ENCODE measurements at regions not wholly inside any gene's neighbourhood (a gene's known extent, or its start where the extent isn't known, plus 50 kb on each side); places are given as distances from the start of the nearest gene placed in this dataset.
"Not testable (repeated sequence)": the region's sequence is repeated elsewhere in the genome, so short reads cannot be mapped to it uniquely, and the experiment has no call there.

DNA sequence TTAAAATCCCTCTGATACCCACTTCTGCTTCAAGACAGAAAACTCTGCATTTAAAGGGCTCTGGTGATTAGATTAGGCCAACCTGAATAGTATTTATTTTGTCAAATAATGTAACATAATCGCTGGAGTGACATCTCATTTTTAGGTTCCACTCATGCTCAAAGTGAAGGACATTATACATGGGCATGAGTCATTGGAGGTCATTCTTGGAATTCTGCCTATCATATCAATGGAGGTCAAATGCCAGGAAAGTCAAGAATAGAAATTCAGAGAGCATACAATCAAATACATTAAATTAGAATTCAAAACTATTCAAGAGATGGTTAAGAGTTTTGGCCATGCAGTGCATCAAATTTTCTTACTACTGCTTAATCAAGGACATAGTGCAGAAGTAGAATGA, 50.8 kb upstream of the PRSS1 start:
- no peak for DNase-seq (ENCODE audit: low read depth)

DNA sequence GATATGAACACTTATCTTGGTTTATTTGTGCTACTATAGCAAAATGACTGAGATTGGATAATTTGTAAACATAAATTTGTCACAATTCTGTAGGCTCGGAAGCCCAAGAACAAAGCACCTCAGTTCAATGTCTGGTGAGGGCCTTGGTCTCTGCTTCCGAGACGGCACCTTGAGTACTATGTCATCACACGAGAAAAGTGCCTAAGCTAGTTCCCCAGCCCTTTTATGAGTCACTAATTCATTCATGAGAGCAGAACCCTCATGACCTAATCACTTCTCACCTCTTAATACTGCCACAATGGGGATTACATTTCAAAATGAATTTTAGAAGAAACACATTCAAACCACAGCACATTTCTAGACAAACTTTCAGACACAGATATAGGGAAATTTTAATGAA, 52.0 kb upstream of the PRSS1 start:
- peak; percentile 46 for DNase-seq (ENCODE audit: low read depth)

DNA sequence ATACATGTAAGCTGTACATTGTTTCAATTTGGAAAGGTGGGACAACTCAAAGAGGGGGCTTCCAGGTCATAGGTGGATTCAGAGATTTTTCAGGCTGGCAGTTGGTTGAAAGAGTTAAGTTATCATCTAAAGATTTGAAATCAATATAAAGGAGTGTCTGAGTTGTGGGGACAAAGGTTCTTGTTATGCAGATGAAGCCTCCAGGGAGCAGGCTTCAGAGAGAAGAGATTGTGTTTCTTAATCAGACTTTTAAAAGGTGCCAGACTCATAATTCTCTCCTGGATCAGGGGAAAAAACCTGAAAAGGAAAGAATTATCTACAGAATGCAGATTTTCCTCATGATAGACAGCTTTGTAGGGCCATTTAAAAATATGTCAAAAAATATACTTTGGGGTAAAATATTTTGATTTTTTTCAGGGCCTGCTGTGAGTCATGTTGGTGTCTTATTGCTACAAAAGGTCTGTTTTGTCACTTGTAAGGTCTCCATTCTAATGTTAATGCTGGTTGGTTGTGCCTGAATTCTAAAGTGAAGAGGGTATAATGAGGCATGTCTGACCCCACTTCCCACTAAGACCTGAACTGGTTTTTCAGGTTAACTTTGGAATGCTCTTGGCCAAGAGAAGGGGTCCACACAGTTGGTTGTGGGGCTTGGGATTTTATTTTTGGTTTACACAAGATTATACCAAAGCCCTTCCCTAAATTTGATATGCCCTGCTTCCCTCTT, 52.7 kb upstream of the PRSS1 start:
- DNase-seq (ENCODE audit: low read depth): no peak

DNA sequence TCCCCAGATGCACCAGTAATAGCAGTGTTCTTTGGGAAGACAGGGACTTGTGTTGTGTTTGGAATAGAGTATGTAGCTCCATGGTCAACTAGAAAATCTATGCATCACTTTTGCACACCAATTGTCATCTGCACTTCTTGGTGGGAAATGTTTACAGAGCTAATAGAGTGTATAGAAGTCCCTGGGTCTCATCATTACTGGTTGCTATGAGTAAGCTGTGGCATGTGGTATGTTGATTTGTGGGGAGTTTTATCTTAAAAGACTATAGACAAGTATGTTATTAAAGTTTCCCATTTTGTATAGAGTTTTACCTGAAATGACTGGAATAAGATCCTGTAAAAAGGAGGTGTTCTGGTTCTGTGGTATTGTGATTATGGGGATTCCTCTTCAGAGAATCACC, 55.4 kb upstream of the PRSS1 start:
- DNase-seq (ENCODE audit: low read depth): no peak

DNA sequence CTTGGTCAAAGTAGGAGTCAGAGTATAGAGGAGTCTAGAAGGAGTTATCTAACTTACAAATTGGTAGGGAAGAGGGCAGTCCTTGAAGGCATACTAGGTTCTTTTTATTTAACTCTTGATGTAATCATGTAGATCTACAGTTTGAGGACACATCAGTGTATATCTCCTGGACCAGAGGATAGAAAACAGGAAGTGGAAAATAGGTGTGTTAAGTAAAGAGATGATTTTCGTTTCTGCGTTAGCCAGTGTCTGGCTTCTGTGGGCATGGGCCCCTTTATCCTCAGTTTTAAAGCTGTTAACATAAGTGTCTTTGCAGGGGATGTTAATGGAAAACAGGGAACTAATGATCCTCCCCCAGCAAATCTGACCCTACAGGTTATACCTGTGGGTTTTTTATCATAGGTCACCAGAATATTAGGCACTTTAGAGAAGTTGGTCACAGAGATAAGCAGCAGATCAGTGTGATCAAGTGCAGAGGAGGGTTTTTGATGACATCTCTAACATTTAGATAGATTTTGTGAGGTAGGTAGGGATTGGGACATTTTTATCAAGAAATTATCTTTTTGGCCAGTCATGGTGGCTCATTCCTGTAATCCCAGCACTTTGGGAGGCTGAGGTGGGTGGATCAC, 58.6 kb upstream of the PRSS1 start:
- no peak for DNase-seq (ENCODE audit: low read depth)

DNA sequence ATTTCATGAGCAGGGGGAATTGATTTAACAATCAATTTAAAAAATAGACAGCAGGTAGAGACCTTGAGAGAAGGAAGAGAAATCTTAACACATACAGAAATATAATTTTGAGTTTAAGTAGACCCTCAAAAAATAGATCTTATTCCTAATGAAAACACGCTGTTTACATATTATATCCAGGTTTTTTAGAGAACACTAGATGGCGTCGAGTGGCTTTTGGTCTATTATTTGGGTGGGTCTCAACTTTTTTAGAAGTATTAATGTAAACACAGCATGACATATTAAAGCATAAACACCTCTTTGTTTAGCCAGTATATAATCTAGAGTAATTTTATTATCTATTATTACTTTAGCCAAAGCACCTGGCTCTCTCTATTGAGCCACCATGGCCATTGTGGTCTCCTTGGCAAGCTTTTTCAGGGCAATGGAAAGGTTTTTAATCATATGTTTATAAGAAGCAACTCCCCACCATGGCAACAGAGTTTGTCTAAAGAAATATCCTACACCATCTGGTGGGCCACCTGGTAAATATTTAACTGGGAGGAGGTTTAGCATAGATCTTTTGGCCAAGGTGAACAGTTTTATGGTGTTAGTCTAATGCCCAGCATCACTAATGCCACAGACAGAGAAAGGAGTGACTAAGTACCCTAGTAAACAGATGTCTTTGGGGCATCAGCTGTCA, 59.7 kb upstream of the PRSS1 start:
- no peak for DNase-seq (ENCODE audit: low read depth)

DNA sequence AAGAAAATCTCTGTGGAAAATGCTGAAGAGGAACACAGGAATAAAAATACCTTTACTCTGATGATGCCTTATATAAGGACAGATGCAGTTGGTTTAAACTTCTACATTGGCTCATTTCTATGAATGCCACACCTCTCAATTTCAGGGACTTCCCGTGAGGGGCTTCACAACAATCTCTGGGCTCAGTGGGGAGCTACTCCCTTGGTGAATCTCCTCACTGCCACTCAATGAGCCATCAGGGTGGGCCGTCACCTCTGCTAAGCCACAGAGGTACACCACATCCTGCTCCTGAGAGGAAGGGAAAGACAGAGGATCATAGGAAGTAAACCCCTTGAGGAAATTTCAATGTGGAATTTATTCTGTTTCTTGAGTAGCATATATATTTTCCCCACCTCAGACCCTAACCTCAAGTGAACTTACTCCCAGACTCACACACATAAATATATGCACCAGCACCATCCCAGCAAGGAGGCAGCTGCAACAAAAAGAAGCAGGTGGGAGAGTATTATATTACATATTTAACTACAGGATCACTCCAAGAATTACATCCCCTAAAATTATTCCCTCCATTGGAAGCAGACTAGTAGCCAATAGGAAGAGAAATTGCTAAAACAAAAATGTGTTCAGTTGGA, 63.3 kb upstream of the PRSS1 start:
- DNase-seq (ENCODE audit: low read depth): peak; percentile 41

DNA sequence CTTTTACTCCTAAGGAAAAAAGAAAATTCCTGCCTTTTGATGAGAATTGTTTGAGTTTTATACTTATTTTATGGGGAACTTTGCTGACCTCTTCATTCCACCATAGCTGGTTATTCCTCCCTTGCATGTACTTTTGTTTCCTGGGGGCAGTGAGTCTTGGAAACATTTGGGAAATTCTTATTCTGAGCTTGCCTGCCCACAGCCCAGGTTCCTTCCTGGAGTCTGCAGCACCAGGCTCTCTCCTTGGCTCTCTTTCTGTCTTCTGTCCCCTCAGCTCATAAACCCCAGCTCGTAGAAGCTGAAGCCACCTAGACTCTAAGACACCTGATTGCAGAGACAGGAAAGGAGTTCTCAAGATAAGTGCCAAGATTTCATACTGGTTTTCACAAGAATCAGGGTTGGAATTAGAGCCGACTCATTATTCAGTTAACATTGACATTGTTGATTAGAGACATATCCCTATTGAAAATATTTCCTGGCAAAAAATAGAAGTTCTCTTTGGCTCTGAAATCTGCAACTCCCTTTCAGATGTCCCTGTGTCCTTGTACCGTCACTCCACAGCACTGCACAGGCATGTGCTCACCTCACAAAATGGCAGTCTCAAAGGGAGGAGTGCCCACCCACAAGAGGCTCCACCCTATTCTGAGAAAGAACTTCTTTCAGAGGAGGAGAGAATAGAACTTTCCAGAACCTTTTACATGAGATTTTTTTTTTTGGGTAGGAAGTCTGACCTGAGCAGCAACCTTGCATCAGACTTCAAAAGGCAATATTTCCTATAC, 67.8 kb upstream of the PRSS1 start:
- DNase-seq (ENCODE audit: low read depth): no peak

DNA sequence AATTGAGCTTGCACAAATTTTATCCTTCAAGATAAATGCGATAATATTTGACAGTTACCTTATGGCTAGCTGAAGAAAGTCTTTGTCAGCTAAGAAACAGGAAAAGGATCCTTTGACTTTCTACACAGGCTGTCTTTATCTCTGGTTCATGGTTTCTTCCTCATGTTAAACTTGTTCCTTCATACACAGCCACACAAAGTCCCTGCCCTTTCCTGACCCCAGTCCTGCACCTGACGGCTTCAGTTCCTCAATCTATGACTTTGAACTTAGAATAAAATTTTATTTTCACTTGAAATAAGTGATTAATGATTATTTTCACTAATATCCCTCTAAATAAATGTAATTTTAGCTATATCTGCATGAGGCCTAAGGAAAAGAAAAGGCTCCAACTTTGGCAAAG, 77.8 kb upstream of the PRSS1 start:
- DNase-seq (ENCODE audit: low read depth): no peak

DNA sequence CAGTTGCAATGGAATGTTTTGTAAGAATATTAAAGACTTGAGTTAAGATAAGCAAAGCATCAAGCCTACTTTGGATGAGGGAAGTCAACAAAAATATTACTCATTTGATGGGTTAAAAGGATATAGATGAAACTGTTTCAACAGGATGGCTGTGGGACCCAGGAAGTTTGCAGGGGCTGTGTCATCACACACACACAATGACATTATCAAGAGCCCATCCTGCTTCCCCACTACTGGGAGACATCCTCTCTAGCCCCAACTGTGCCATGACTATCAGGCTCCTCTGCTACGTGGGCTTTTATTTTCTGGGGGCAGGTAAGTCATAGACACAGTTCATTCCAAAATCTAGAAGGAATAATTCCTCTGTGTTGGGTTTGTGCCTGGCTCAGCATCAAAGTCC, 78.8 kb upstream of the PRSS1 start:
- DNase-seq (ENCODE audit: low read depth): no peak

DNA sequence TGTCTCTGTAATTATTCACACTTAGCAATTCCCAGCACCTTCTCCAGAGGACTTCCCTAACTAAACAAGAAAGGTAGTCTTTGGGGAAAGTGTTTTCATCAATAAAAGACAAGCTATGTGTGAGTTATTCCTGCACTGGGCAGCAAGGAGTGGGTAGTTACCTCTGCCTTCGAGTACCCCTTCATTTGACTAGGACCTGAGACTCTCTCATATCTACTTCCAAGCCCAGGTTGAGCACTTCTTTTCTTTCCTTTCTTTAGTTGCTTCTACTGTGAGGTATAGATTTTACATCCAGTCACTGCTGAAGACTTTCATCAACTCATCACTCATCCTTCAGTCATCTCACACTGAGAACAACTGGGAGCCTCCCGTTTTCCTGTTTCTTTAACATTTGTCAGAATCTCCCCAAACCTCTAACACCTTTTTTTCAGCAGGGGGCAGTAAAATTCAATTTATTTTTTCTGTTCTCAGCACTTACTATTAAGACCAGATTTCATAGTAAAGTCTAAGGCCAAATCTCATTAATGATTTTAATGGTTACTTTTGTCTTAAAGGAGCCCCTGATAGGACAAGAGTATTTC, 80.1 kb upstream of the PRSS1 start:
- DNase-seq (ENCODE audit: low read depth): peak; percentile 32

DNA sequence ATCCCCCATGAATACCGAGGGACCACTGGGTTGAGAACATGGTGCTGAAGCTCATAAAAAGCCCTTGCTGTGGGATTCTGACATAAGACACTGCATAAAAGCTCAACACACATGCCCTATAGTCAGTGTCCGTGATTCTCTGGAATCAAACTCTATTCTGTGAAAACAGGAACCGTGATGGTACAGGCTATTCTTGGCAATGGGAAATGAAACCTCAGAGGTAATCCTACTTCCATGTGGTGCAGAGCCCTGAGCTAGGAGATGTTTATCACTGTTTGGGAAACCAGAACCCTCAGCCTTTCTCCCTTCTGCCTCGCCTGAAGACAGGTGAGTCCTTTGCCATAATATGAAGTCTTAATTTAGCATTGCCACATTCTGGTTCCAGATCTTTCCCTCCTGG, 80.8 kb upstream of the PRSS1 start:
- no peak for DNase-seq (ENCODE audit: low read depth)

DNA sequence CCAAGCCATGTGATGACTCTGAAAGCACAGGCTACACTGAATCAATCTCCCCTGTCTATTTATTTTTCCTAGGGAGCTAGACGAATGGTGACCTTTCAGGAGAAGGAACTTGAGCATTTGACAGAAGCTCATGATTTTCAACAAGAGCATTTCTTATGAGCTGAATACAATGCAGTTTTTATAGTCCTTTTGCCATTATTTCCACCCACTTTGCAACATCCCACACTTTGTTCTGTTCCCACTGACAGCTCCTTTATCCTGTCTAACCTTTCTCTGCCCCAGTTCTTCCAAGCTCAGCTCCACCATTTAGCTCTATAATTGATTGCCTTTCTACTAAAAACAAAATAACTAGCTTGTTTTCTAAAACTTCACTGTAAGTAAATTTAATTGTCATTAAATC, 91.9 kb upstream of the PRSS1 start:
- DNase-seq (ENCODE audit: low read depth): no peak

DNA sequence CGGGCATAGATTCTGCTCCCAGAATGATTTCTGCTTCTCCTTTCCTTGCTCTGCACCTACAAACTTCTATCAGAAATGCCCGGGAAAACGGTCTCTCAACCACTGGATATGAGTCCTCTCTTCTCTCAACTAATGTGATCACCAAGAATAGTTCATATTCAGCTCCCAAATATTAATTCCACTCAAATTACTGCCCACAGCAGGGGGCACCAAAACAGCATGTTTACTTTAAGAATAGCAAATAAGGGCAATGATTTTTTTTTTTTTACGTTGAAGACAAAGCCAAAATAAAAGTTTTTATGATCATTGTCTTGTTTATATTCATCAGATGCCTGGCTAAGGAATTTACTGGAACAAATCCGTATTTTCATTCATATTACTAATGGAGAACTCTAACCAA, 94.9 kb upstream of the PRSS1 start:
- no peak for DNase-seq (ENCODE audit: low read depth)

DNA sequence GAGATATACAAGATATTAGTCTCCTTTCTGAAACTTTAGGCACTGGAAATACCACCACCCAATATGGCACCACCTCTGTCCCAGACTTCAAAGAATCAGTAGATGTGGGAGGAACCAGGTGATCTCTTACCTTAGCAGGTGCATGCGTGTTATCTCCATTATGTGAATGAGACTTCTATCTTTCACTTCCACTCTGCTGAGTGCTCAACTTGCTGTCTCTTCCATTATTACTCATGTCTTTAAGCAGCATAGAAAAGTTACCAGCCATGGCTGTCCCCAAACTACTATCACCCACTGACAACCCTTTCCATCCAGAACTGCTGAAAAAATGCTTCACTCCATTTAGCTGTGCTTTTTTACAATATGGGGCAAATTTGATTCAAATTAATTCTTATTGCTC, 101.5 kb upstream of the PRSS1 start:
- no peak for DNase-seq (ENCODE audit: low read depth)

DNA sequence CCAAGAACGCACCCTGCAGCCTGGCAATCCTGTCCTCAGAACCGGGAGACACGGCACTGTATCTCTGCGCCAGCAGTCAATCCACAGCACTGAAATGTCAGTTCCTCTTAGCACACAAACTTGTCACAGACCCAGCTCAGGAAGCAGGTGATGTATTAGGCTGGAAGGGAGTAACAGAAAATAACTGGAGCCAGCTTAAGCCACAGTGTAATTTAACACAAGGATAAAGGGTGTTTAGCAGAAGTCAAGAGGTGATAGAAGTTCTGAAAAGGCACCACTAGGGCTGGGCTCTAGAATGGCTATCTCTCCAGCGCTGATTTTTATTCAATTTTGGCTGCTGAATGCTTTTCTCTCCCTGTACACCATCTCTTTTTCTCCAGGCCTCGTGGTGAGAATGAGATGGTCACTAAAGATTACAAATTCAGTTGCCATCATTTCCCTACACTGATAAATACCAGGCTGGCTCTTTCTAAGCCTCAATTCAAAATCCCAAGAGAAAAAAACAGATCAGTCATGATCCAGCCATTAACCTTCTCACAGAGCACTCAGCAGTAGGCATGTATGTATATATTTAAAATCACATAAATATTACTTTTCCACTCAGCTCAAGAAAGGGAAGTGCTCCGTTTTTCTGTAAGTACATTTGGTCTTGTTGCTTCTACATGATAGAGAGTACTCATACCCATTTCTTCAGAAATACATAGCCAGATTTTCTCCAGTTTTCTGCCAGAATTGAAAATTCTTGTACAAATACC, 102.7 kb upstream of the PRSS1 start:
- DNase-seq (ENCODE audit: low read depth): peak; percentile 20

DNA sequence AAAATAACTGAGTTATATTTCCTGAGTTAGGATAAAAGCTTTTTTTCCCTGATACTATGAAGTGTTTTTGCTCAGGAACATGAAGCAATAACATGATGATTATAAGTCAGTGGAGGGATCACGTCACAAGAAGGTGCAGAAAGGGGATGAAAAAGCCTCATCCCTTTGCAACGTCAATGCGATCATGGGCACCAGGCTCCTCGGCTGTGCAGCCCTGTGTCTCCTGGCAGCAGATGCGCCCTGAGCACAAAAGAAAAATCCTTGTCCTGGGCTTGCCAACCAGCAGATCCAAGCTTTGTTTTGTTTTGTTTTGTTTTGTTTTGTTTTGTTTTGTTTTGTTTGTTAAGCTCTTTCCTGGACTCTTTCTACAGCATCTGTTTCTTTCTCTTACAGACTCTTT, 103.5 kb upstream of the PRSS1 start:
- DNase-seq (ENCODE audit: low read depth): peak; percentile 26

DNA sequence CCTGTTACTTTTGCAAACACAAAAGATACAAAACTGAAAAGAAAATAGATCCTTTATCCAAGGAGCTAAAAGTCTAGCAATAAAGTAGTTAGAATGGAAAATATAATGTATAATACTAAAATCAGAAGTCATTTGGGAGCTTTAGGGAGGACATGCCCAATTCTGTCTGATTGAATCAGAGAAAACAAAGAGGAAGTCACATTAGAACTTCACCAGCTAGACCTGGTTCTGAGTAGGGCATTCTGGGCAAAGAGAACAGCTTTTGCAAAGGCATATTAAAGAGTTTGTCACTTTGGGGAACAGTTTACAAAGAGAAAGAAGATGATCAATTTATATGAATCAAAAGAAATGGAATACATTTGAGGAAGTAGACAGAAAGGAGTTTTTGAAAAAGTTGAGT, 107.0 kb upstream of the PRSS1 start:
- DNase-seq (ENCODE audit: low read depth): no peak

DNA sequence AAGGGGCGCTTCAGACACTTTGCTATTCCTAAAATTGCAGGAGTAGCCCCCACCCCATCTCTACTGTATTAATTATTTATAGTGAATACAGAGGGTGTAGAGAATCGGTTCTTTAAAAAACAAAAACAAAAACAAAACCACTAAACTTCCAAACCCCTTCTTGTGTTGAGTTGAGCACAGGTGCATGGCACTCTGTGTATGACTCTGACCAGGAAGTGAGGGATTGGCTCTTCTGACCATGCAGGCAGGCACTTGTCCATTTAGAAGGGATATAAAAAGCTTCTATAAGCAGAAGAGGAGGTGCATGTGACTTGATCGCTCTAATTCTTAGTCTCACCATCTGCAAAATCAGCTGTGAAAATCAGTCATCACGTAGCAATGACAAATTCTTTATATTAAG, 108.0 kb upstream of the PRSS1 start:
- DNase-seq (ENCODE audit: low read depth): not testable (repeated sequence)

DNA sequence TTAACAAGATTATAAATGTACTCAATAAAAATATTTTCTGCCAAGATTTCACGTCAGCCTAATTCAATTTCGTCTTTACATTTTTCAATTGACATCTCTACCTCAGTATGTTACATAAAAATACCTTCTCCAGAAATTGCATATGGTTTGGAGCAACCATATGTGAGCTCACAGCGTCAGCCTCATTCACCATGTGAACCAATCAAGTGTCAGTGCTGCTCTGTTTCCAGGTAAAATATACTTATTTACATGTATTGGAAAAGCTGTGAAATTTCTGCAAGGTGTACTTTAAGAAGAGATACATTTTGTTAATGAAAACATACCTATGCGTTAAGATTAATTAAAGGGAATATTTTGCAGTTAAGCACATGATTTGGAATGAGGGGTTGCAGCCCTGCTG, 110.7 kb upstream of the PRSS1 start:
- no peak for DNase-seq (ENCODE audit: low read depth)

DNA sequence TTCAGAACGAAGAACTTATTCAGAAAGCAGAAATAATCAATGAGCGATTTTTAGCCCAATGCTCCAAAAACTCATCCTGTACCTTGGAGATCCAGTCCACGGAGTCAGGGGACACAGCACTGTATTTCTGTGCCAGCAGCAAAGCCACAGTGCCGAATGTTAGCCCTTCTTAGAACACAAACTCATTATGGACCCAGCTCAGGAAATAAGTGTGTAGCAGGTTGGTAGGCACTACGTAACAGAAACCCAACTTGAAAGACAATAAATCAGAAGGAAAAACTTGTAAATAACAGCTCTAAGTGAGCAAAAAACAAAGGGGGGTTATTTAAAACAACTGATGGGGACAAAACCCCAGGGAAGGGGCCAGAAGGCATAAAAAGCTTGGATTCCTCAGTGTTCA, 112.0 kb upstream of the PRSS1 start:
- no peak for DNase-seq (ENCODE audit: low read depth)

Data from Daoy (cell line).